DMS153 (cell line): ENCODE measurements at regions not wholly inside any gene's neighbourhood (a gene's known extent, or its start where the extent isn't known, plus 50 kb on each side); places are given as distances from the start of the nearest gene placed in this dataset.
"Not testable (repeated sequence)": the region's sequence is repeated elsewhere in the genome, so short reads cannot be mapped to it uniquely, and the experiment has no call there.

Experiments used
- DNase-seq: peaks from one replicate; lab custom pipeline; 2025; lab: John Stamatoyannopoulos, UW

DNA sequence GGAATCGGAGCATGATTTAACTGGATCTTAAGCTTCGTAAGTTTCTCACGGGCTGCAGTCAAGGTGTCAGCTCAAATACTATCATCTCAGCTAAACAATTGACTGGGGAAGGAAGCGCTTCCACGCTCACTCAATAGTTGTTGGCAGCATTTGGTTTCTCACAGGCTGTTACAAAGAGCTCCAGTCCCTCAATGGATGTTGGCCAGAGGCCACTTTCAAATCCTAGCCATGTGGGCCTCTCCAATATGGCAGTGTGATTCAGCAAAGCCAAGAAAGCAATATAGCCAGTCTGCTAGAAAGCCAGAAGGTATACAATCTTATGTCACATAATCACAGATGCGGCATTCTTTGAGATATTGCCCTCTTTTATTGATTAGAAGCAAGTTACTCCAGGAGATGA lies 98.3 kb upstream of the PHACTR1 start:
- DNase-seq: no peak

DNA sequence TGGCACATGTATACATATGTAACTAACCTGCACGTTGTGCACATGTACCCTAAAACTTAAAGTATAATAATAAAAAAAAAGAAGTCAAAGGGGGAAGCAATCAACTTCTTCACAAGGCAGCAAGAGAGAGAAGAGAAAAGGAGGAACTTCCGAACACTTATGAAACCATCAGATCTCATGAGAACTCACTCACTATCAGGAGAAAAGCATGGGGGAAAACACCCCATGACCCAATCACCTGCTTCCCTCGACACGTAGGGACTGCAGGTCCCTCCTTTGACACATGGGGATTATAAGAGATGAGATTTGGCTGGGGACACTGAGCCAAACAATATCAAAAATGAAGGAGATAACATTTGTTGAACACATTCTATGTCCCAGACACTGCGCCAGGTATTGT lies 94.8 kb upstream of the PHACTR1 start:
- DNase-seq: no peak

DNA sequence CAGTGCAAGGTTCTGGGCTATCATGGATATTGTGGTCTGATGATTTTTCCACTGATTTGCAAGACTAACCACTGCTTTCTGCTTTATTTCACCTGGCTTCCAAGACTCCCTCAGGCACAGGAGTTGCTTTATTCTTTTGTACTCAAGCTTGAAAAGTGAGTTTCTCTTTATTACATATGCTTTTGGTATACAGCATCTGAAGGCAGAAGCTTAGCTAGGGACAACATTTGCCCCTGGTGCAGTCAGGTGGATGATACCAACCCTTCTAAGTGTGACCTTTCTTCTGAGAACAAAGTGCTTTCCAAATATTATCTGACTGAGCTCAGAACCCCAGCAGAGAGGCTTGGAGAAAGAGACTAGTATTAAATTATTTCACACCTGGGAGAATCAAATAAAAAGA lies 94.0 kb upstream of the PHACTR1 start:
- no peak for DNase-seq

DNA sequence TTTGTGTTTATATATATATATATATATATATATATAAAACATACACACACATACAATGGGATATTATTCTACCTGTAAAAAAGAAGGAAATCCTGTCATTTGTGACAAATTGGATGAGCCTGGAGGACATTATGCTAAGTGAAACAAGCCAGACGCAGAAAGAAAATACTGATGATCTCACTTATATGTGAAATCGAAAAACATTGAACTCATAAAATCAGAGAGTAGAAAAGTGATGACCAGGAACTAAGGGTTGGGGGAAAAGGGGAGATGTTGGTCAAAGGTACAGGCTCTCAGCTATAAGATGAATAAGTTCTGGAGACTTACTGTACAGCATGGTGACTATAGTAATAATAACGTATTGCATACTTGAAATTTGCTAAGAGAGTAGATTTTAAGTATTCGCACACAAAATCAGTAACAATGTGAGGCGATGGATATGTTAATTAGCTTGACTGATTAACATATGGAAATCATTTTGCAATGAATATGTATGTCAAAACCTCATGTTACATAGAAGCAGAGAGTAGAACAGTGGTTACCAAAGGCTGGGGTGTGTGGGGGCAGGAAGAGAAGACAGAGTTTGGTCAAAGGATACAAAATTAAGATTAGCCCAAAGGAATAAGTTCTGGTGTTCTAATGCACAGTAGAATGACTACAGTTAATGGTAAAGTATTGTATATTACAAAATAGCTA lies 92.3 kb upstream of the PHACTR1 start:
- DNase-seq: no peak

DNA sequence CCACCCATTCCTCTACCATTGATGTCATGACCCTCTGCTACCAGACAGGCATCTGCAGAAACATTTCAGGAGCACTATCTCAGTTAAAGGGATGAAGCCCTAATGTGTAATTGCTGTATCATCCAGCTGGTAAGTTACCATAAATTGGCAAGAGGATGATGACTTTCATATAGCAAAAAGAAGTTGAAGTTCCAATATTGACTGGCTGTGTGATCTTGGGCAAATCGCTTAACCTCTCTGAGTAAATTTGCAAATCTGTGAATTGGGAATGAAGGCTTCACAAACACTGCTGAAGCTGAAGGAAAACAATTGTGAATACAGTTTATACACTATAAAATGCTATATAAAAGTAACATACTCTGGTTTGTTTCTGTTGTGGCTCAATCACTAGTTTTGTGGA lies 89.5 kb upstream of the PHACTR1 start:
- DNase-seq: no peak

DNA sequence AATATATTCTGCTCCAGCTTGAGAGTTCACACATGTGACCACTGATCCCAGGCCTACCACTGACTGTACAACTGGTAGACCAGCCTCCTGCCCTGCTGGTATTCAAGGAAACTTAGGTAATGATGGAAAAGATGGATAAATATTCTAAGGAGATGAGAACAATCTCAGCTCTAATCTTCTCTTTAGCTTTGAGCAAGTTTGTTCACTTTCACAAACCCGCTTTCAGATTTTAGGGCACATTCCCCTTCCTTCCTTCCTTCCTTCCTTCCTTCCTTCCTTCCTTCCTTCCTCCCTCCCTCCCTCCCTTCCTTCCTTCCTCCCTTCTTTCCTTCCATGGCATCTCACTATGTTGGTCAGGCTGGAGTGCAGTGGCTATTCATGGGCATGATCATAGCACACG lies 88.2 kb upstream of the PHACTR1 start:
- no peak for DNase-seq

DNA sequence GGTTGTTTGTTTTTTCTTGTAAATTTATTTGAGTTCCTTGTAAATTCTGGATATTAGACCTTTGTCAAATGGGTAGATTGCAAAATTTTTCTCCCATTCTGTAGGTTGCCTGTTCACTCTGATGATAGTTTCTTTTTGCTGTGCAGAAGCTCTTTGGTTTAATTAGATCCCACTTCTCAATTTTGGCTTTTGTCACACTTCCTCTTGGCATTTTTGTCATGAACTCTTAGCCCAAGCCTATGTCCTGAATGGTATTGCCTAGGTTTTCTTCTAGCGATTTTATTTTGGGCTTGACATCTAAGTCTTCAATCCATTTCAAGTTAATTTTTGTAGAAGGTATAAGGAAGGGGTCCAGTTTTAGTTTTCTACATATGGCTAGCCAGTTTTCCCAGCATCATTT lies 82.8 kb upstream of the PHACTR1 start:
- DNase-seq: not testable (repeated sequence)

DNA sequence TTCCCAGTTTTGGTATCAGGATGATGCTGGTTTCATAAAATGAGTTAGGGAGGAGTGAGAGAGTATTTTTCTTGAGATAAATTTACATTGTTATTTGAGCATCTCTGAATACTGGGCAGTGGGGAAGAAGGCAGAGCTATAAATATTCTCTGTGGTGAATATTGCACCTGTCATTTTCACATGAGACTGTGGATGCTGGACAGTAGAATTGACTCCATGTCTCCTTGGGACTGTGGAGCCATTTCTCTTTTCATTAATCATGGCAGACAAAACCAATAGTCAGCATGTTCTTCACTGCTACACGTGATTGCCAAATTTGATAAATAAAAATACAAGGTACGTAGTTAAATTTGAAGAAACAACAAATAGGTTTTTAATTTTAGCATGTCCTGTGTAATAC lies 81.2 kb upstream of the PHACTR1 start:
- DNase-seq: no peak

DNA sequence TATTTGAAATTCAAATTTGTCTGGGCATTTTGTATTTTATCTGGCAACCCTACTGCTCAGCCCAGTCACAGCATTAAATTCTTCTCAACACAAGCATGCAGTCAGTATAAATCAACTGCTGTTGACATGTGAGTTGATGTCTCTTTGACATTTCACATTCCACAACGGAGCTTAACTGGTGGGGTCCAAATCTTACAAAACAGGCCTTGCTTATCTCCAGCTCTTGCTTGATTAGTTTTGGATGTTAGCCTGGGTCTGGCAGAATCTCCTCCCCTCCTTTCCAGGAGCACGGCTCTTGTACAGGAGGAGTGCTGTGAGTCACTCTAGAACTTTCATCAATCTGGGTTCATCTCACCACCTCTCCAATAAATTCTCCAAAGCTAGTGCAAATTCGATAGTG lies 80.8 kb upstream of the PHACTR1 start:
- no peak for DNase-seq

DNA sequence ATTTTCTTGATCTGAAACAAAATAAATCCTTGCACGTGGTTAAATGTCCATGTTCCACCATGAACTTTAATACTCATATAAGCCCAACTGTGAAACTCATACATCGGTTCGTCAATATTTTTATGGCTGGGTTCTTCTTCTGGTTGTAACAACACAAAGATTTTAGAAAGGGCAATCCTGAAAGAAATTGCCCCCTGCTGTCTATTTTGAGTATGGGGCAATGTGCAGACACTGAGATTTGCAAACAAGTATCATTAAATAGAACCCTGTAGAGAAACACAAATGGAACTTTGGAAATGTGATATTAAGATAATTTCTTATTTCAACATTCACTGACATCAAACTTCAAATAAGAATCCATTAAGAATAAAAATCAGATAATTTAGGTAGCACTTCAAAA lies 80.2 kb upstream of the PHACTR1 start:
- no peak for DNase-seq

DNA sequence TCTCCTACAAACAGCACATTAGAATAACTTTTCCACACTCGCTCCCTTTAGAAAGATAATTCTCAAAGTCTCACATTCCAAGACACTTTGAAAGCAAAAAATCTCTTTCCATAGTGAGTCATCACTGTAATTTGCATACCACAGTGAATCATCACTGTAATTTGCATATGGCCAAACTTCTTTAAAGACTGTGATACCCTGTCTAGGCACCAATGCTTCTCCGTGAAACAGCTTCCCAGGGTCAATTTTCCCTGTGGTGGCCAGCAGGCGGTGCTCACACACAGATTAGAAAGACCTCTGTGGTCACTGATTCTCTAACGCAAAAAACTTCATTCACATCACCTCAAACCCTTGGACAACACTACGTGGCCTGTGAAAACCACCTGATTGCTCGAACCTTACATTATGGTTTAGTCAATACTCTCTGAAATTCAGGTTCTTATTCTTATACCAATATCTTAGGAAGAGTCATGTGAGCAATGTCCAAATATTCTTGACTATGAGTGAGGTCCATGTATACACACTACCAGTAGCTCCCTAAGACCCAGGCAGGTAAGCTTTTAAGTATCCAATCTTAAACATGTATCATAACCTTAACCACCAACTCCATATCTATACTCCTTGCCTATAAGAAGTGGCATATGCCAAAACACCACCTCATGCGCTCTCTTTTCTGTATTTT lies 78.5 kb upstream of the PHACTR1 start:
- DNase-seq: no peak

DNA sequence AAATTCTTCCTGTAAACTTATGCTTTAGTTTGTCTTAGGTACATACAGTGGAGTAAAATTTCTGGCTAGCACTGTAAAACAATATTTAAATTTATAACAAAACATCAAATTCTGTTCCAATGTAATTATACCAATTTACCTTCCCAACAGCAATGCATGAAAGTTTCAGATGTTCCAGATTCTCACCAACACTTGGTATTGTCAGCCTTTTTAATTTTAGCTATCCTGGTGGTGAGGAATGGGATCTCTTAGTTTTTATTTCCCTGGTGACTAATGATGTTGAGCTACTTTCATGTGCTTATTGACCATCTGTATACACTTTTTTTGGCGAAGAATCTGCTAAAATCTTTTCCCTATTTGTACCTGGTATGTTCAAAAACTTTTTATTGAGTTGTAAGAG lies 76.1 kb upstream of the PHACTR1 start:
- no peak for DNase-seq

DNA sequence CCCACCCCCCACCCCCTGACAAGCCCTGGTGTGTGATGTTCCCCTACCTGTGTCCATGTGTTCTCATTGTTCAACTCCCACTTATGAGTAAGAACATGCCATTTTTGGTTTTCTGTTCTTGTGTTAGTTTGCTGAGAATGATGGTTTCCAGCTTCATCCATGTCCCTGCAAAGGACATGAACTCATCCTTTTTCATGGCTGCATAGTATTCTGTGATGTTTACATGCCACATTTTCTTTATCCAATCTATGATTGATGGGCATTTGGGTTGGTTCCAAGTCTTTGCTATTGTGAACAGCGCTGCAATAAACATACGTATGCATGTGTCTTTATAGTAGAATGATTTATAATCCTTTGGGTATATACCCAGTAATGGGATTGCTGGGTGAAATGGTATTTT lies 74.8 kb upstream of the PHACTR1 start:
- not testable (repeated sequence) for DNase-seq

DNA sequence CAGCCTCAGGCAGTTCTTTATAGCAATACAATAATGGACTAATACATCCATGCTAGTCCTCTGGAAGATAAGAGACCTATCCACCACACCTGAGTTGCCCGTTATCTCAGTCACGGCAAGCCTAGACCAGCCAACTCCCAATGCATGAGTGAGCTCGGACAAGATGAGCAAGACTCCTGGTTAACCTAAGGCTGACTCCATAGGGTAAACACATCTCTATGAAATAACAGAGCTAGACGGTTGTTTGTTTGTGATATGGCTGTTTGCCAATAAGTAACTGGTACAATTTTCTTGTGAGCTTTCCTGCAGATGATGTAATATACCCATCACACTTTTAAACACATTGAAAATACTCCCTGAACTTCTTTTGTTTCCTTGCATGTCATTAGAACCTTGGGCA lies 70.6 kb upstream of the PHACTR1 start:
- no peak for DNase-seq

DNA sequence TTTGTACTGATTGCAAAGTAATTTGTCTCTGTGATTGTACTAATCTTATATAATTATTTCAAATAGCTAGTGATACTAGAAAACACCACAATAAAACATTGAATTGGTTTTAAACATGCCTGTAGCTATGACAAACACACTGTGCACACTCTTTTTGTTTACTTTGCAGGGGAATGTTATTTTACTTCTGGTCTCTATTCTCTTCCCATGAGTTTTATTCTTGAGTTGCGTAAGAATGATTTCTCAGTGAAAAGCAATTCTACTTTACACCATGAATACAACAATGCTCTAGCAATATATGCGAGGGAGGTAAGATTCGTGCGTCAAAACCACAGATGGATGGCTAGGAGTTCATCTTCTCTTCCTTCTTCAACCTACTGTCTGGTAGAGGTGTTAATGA lies 68.4 kb upstream of the PHACTR1 start:
- no peak for DNase-seq

DNA sequence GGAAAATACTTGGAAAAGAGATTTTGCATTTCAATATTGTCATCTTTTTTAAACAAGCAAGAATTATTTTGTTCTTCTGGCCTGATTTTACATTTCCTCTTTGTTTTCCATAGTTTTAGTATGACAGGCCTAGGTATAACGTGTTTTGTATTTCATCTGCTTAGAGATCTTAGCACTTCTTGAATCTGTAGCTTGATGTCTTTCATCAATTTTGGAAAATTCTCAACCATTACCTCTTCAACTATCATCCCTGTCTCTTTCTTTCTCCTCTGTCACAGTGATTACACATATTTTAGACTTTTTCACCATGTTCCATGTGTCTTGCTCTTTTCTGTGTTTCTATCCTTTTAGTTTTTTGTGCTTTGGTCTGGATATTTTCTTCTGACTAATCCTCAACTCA lies 67.2 kb upstream of the PHACTR1 start:
- DNase-seq: no peak

DNA sequence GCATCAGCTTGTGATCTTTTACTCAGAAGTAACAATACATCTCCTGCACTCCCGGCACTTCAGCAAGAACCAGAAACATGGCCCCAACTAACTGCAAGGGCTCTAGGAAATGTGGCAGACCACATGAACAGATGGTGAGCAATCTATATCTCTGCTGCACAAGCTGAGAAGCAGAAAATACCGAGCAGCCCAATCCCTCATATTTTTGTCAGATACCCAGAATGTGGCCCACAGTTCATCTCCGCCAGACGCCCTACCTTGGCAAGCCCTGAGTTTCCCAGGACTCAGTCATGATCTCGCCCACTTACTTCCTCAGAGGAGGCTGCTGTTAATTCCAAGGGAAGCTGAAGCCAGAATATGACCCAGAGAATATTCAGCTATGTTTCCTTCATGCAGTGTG lies 63.1 kb upstream of the PHACTR1 start:
- DNase-seq: no peak

DNA sequence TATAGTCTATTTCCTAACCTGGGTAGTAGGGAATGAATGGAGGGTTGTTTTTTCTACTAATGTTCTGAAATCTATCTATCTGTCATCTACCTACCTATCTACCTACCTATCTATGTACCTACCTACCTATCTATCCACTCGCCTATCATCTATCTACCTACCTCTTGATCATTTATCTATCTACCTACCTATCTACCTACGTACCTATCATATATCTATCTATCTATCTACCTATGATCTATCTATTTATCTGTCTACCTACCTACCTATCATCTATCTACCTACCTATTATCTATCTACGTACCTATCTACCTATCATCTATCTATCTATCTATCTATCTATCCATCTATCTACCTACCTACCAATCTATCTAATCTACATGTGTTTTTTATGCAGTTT lies 62.5 kb upstream of the PHACTR1 start:
- DNase-seq: no peak

DNA sequence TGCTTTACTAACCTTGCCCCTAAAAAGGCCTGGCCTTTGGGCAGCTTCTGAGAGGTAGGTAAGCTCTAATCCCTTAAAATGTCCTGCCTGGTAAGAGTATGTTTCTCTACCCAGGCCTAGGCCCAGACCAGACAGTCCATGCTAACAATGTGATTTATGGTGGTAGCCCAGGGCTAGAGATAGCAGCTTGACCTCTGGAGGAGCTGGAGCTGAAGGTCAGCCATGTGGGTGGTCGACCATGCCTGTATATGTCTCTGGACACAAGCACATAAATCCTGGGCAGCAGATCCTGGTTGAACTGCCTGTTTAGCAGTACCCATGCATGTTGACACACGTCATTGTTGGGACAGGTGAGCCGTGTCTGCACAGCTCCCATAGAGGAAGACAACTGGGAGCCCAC lies 62.1 kb upstream of the PHACTR1 start:
- DNase-seq: no peak

DNA sequence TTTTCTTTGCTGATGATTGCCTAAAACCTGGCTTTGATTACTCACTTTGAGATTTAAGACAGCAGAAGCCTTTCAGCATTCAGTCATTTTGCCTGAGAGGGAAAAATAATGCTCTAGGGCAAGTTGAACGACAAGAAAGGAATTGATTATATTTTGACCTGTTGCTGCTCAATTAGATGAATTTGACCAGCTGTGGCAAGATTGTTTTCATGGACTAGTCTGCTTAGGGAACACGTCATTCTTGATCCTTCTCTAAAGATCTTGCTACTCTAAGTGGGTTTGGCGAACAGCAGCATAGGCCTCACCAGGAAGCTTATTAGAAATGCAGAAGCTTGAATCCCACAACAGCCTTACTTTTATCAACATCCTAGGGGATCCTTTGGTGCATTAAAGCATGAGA lies 59.7 kb upstream of the PHACTR1 start:
- no peak for DNase-seq

DNA sequence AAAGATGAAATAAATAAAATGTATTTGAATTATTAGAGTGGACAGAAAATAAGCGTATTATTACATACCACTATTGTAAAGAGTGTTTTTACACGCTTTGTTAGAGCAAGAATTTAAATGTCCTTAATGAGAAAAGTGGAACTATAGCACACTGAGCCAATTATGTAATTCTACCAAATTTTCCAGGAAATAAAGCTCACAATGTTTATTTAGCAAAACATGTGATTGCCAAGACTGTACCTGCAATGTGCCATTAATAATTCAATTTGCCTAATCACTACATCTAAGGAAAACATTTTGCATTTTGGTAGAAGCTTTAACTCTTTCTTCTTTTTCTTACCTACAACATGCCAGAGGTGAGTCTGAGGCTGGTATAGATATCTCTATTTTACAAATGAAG lies 58.7 kb upstream of the PHACTR1 start:
- DNase-seq: no peak

DNA sequence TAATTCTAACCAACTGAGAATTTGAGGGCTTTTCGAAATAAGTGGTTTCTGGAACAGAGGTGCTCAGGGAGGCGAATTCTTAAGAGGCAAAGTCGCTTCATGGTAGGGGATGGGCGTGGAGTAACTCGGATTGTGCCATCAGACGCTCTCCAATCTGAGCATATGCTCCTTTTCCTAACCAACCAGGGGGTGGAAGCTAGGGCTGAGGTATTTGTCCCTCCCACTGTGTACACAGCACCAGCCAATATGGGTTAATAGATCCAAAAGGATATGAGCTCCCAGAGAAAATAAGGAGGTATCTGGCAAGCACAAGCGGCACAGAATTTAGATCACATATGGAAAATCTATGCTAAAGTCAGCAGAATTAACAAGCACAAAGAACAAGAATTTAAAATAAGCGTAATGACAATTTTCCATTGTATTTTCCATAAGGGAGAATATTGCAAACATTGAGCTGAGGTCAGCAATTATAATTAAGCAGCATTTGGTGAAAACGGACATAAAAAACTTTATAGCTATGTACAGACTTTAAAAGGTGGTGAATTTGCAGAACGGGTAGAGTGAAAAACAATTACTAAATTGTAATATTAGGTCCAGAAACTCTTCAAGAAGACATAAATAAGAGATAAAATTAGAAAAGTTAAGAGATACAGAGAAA lies 55.0 kb upstream of the PHACTR1 start:
- DNase-seq: no peak
